Keratinocyte (primary cell): ENCODE measurements at regions not wholly inside any gene's neighbourhood (a gene's known extent, or its start where the extent isn't known, plus 50 kb on each side); places are given as distances from the start of the nearest gene placed in this dataset.

Source experiments
- DNase-seq: peaks from one replicate; pipeline ENCODE4 v3.0.0-alpha.2; 2011; ENCODE audit warnings: low read depth, missing footprints, low spot score
- FAIRE-seq: peaks from 2 replicates; lab custom pipeline; 2011; peaks lifted over from hg19 to GRCh38; lab: Jason Lieb, UNC
- H2AFZ ChIP-seq: 2 replicates; pipeline ENCODE4 v1.6.0; 2012; ENCODE audit warnings: low read length, control low read depth, inconsistent platforms; ENCODE audit not compliant: control insufficient read depth
- H3K27ac ChIP-seq: 2 replicates; pipeline ENCODE4 v1.5.1; 2011; ENCODE audit warnings: low read length; ENCODE audit not compliant: control insufficient read depth, insufficient read depth
- H3K27me3 ChIP-seq: 3 replicates; pipeline ENCODE4 v1.6.0; 2011; ENCODE audit warnings: low read length; ENCODE audit not compliant: control insufficient read depth, insufficient read depth; ENCODE audit errors: extremely low read depth
- H3K36me3 ChIP-seq, 2 experiments: 2 replicates in 1 of 2; 3 replicates in 1 of 2; pipeline ENCODE4 v1.5.1; 2011; ENCODE audit warnings: low read length in 2 of 2, mild to moderate bottlenecking in 1 of 2; ENCODE audit not compliant: control insufficient read depth in 2 of 2, insufficient read depth in 2 of 2; ENCODE audit errors: extremely low read depth in 1 of 2
- H3K4me1 ChIP-seq: 3 replicates; pipeline ENCODE4 v1.5.1; 2011; ENCODE audit warnings: low read length; ENCODE audit not compliant: control insufficient read depth, insufficient read depth; ENCODE audit errors: extremely low read depth
- H3K4me2 ChIP-seq: 3 replicates; pipeline ENCODE4 v1.6.0; 2011; ENCODE audit warnings: low read depth, low read length; ENCODE audit not compliant: control insufficient read depth, insufficient read depth; ENCODE audit errors: extremely low read depth
- H3K4me3 ChIP-seq, 3 experiments: fragments of 200-600 bp in 1 of 3; sonication (generic) in 1 of 3; 2 replicates in 2 of 3; 3 replicates in 1 of 3; pipeline ENCODE4 v1.5.1; 2011 to 2016; ENCODE audit warnings: low read length in 3 of 3, mild to moderate bottlenecking in 3 of 3, control low read depth in 2 of 3, inconsistent platforms in 1 of 3, low read depth in 1 of 3, mixed read lengths in 1 of 3, mixed run types in 1 of 3, moderate library complexity in 1 of 3; ENCODE audit not compliant: control insufficient read depth in 2 of 3, insufficient read depth in 2 of 3; ENCODE audit errors: extremely low read depth in 1 of 3
- H3K79me2 ChIP-seq: 2 replicates; pipeline ENCODE4 v1.6.0; 2012; ENCODE audit warnings: low read length; ENCODE audit not compliant: control insufficient read depth, insufficient read depth
- H3K9ac ChIP-seq: 3 replicates; pipeline ENCODE4 v1.6.0; 2011; ENCODE audit warnings: low read length; ENCODE audit not compliant: control insufficient read depth, insufficient read depth; ENCODE audit errors: extremely low read depth
- H3K9me1 ChIP-seq: 3 replicates; pipeline ENCODE4 v1.6.0; 2011; ENCODE audit warnings: low read length; ENCODE audit not compliant: control insufficient read depth, insufficient read depth; ENCODE audit errors: extremely low read depth
- H3K9me3 ChIP-seq: 2 replicates; pipeline ENCODE4 v1.5.1; 2012; ENCODE audit warnings: low read depth, low read length; ENCODE audit not compliant: control insufficient read depth
- H4K20me1 ChIP-seq: 3 replicates; pipeline ENCODE4 v1.6.0; 2011; ENCODE audit warnings: low read length; ENCODE audit not compliant: control insufficient read depth, insufficient read depth; ENCODE audit errors: extremely low read depth
- EZH2 ChIP-seq: IDR thresholded peaks from one replicate; pipeline ENCODE4 v1.6.1; 2012; ENCODE audit warnings: inconsistent platforms, mild to moderate bottlenecking, low read length, moderate library complexity
- dilution Hi-C: fragments of 300-500 bp; cut with MboI; formaldehyde crosslinking; loops from one replicate; pipeline ENCODE4 v1.7.0; 2020; ENCODE audit warnings: low sequenced_read_pairs; ENCODE audit not compliant: extremely low pct_ligation_motif_present
- TF ChIP-seq, protein P1 (sequence below), 3 experiments: IDR thresholded peaks in 1 of 3; conservative IDR thresholded peaks in 1 of 3; optimal IDR thresholded peaks in 1 of 3; 2 replicates in 2 of 3; 3 replicates in 1 of 3; pipeline versions ENCODE3 to v1.5.1; 2011; ENCODE audit warnings: low read length in 3 of 3, mild to moderate bottlenecking in 3 of 3, moderate library complexity in 2 of 3, control low read depth in 1 of 3, inconsistent platforms in 1 of 3; ENCODE audit not compliant: insufficient read depth in 2 of 3; ENCODE audit errors: extremely low read depth in 1 of 3

DNA sequence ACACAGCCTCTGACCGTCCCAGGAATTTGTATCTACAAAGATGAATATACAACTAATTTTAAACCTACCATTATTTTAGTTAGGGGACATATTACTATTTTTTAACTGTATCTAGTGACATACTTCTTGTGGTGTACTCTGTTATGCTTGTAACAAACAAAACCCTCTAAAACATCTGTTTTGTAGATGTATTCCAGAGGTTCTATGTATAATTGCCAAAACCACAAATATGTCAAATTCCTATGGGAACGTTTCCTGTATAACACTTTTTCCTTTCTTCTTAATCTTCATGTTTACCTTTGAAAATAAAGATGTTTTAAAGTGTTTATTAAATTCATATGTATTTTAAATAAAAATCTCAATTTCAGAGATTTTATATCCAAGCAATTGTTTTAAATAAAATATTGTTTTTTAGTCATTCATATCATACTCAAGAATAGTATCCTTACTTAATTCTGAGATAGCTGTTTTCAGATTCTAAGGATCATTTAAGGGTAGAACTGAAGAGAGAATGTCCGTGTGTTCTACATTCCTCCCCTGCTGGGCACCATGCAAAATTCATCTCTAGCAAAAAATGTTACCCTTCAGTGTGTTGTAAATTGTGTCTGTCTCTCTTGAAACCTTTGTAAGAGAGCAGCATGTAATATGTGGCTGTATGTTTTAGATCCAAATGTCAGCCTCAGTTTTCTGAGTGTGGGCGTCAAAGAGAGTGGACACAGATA is 1327.7 kb downstream of the EFNB2 start:
- H3K4me2 ChIP-seq: no peak overlapping the region
- H4K20me1 ChIP-seq: no peaks in the 10 kb centered on the region
- dilution Hi-C loops: no loop called here
- no peak overlapping the region for H3K4me3 ChIP-seq
- TF ChIP-seq, protein P1, sequence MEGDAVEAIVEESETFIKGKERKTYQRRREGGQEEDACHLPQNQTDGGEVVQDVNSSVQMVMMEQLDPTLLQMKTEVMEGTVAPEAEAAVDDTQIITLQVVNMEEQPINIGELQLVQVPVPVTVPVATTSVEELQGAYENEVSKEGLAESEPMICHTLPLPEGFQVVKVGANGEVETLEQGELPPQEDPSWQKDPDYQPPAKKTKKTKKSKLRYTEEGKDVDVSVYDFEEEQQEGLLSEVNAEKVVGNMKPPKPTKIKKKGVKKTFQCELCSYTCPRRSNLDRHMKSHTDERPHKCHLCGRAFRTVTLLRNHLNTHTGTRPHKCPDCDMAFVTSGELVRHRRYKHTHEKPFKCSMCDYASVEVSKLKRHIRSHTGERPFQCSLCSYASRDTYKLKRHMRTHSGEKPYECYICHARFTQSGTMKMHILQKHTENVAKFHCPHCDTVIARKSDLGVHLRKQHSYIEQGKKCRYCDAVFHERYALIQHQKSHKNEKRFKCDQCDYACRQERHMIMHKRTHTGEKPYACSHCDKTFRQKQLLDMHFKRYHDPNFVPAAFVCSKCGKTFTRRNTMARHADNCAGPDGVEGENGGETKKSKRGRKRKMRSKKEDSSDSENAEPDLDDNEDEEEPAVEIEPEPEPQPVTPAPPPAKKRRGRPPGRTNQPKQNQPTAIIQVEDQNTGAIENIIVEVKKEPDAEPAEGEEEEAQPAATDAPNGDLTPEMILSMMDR (optimal IDR thresholded peaks at IDR 0.05 in 1 of 3, IDR thresholded peaks at IDR 0.05 in 1 of 3, conservative IDR thresholded peaks at IDR 0.05 in 1 of 3; ENCODE audit: extremely low read depth in 1 of 3, insufficient read depth in 2 of 3, low read length in 3 of 3): no peak
- no peak for TF ChIP-seq EZH2
- H3K9me1 ChIP-seq: no peaks in the 10 kb centered on the region
- H3K4me1 ChIP-seq: no peaks in the 10 kb centered on the region
- no peaks in the 10 kb centered on the region for H3K79me2 ChIP-seq
- no peak for DNase-seq
- no peaks in the 10 kb centered on the region for H3K36me3 ChIP-seq
- no peak for FAIRE-seq
- H3K9me3 ChIP-seq: no peaks in the 10 kb centered on the region
- H3K27me3 ChIP-seq: no peaks in the 10 kb centered on the region
- no peak overlapping the region for H3K9ac ChIP-seq
- no peak overlapping the region for H3K27ac ChIP-seq
- no peak overlapping the region for H2AFZ ChIP-seq

DNA sequence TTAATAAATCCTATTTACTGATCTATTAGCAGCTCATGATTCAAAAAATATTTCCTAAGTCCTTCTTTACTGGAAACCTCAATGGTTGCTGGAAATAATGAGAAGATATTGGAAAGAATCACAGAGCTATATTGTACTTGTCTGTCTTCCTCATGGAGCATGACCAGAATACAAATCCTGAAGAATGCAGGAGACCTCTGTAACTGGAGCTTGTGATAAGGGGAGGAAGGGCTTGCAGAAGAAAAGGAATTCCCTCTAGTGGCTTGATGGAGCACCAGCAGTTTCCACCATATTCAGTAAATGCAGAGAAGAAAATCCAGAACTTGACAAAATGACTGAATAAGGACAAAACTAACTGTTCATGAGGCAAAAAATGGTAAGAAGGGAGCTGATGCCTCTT is 1333.1 kb downstream of the EFNB2 start:
- Histone ChIP-seq H2AFZ (no peak overlapping the region), H3K4me3 (no peak overlapping the region), H3K4me1 (no peaks in the 10 kb centered on the region), H3K9me3 (no peaks in the 10 kb centered on the region), H3K9me1 (no peaks in the 10 kb centered on the region), H3K36me3 (no peaks in the 10 kb centered on the region), H3K79me2 (no peaks in the 10 kb centered on the region), H3K27me3 (no peaks in the 10 kb centered on the region), H3K4me2 (no peak overlapping the region), H3K9ac (no peak overlapping the region), H4K20me1 (no peaks in the 10 kb centered on the region), H3K27ac (no peak overlapping the region)
- TF ChIP-seq, protein P1 (optimal IDR thresholded peaks at IDR 0.05 in 1 of 3, IDR thresholded peaks at IDR 0.05 in 1 of 3, conservative IDR thresholded peaks at IDR 0.05 in 1 of 3; ENCODE audit: extremely low read depth in 1 of 3, insufficient read depth in 2 of 3, low read length in 3 of 3): peak; percentile 41 to 64 (median 49)
- TF ChIP-seq EZH2: no peak
- DNase-seq (no peak), FAIRE-seq (peak; percentile 62)
- dilution Hi-C loops: no loop called here
